Osteoblast (primary cell): ENCODE measurements at regions not wholly inside any gene's neighbourhood (a gene's known extent, or its start where the extent isn't known, plus 50 kb on each side); places are given as distances from the start of the nearest gene placed in this dataset.
A peak's percentile ranks its signal among the peaks of the same experiment; 100 is the strongest.

Experiments used
- DNase-seq: peaks from one replicate; pipeline ENCODE4 v3.0.0; 2011; ENCODE audit warnings: low spot score, mixed read lengths; ENCODE audit not compliant: insufficient read length; ENCODE audit errors: missing footprints
- H2AFZ ChIP-seq: 2 replicates; pipeline ENCODE4 v1.6.0; 2011; ENCODE audit warnings: mild to moderate bottlenecking, low read length
- H3K27ac ChIP-seq: 2 replicates; pipeline ENCODE4 v1.5.1; 2011; ENCODE audit warnings: mild to moderate bottlenecking, low read depth, low read length, moderate library complexity
- H3K27me3 ChIP-seq: 2 replicates; pipeline ENCODE4 v1.6.0; 2012; ENCODE audit warnings: mild to moderate bottlenecking, control low read depth, inconsistent platforms, low read length, moderate library complexity; ENCODE audit not compliant: insufficient read depth
- H3K36me3 ChIP-seq: 2 replicates; pipeline ENCODE4 v1.5.1; 2011; ENCODE audit warnings: mild to moderate bottlenecking, low read length, control low read depth, moderate library complexity; ENCODE audit not compliant: insufficient read depth
- H3K4me1 ChIP-seq: 2 replicates; pipeline ENCODE4 v1.5.1; 2011; ENCODE audit warnings: mild to moderate bottlenecking, low read length, control low read depth, moderate library complexity; ENCODE audit not compliant: insufficient read depth
- H3K4me2 ChIP-seq: 2 replicates; pipeline ENCODE4 v1.6.0; 2011; ENCODE audit warnings: mild to moderate bottlenecking, low read length; ENCODE audit not compliant: insufficient read depth
- H3K4me3 ChIP-seq: fragments of 200-600 bp; sonication (generic); 3 replicates; pipeline ENCODE4 v1.5.1; 2012; ENCODE audit warnings: mild to moderate bottlenecking, low read length, inconsistent platforms; ENCODE audit not compliant: insufficient read depth
- H3K79me2 ChIP-seq: 2 replicates; pipeline ENCODE4 v1.6.0; 2012; ENCODE audit warnings: mild to moderate bottlenecking, low read length, control low read depth, inconsistent platforms; ENCODE audit not compliant: insufficient read depth
- H3K9me3 ChIP-seq: 2 replicates; pipeline ENCODE4 v1.5.1; 2011; ENCODE audit warnings: low read depth, low read length, control low read depth
- H4K20me1 ChIP-seq: 2 replicates; pipeline ENCODE4 v1.6.0; 2012; ENCODE audit warnings: mild to moderate bottlenecking, low read length, control low read depth; ENCODE audit not compliant: insufficient read depth
- CTCF ChIP-seq: IDR thresholded peaks from 2 replicates; pipeline ENCODE4 v1.5.1; 2011; ENCODE audit warnings: mild to moderate bottlenecking, low read depth, low read length, moderate library complexity; ENCODE audit errors: extremely low read depth

- Histone ChIP-seq H4K20me1 (no peaks in the 10 kb centered on the region), H3K4me1 (no peaks in the 10 kb centered on the region)
Measured at GRCh38 chr21:18772404-18772803, 368.8 kb upstream of the TMPRSS15 start.

GRCh38 chr21:18772897-18773296 lies 369.3 kb upstream of the TMPRSS15 start:
- Histone ChIP-seq H3K79me2 (no peaks in the 10 kb centered on the region), H3K4me2 (no peak overlapping the region), H3K27me3 (no peaks in the 10 kb centered on the region), H3K36me3 (no peaks in the 10 kb centered on the region), H3K9me3 (peaks cover 2% of the 10 kb centered on the region), H3K27ac (no peak overlapping the region), H4K20me1 (no peaks in the 10 kb centered on the region), H2AFZ (no peak overlapping the region), H3K4me3 (no peak overlapping the region), H3K4me1 (no peaks in the 10 kb centered on the region)
- DNase-seq: no peak
- no peak for TF ChIP-seq CTCF

More at GRCh38 chr21:18772404-18772803, 368.8 kb upstream of the TMPRSS15 start:
- H3K79me2 ChIP-seq: no peaks in the 10 kb centered on the region
- DNase-seq: no peak
- no peak overlapping the region for H3K4me2 ChIP-seq
- H3K36me3 ChIP-seq: no peaks in the 10 kb centered on the region
- H3K27me3 ChIP-seq: no peaks in the 10 kb centered on the region
- no peak overlapping the region for H2AFZ ChIP-seq
- H3K27ac ChIP-seq: no peak overlapping the region
- H3K9me3 ChIP-seq: peaks cover 2% of the 10 kb centered on the region
- H3K4me3 ChIP-seq: no peak overlapping the region
- no peak for TF ChIP-seq CTCF

GRCh38 chr21:18776936-18777335 lies 373.4 kb upstream of the TMPRSS15 start:
- peak; percentile 56 for DNase-seq
- Histone ChIP-seq H3K36me3 (no peaks in the 10 kb centered on the region), H3K9me3 (peaks cover 2% of the 10 kb centered on the region), H3K4me3 (no peak overlapping the region), H2AFZ (no peak overlapping the region), H3K27me3 (no peaks in the 10 kb centered on the region), H3K27ac (no peak overlapping the region), H4K20me1 (no peaks in the 10 kb centered on the region), H3K79me2 (no peaks in the 10 kb centered on the region), H3K4me2 (no peak overlapping the region), H3K4me1 (no peaks in the 10 kb centered on the region)
- TF ChIP-seq CTCF: no peak

GRCh38 chr21:18782721-18783120 lies 379.1 kb upstream of the TMPRSS15 start:
- Histone ChIP-seq H3K4me2 (no peak overlapping the region), H3K4me3 (no peak overlapping the region), H3K27ac (no peak overlapping the region), H3K4me1 (no peaks in the 10 kb centered on the region), H2AFZ (no peak overlapping the region), H3K36me3 (no peaks in the 10 kb centered on the region), H3K27me3 (no peaks in the 10 kb centered on the region), H3K9me3 (no peaks in the 10 kb centered on the region), H3K79me2 (no peaks in the 10 kb centered on the region), H4K20me1 (no peaks in the 10 kb centered on the region)
- TF ChIP-seq CTCF: no peak
- DNase-seq: no peak
